Smooth muscle cell (in vitro differentiated cells): ENCODE measurements at regions not wholly inside any gene's neighbourhood (a gene's known extent, or its start where the extent isn't known, plus 50 kb on each side); places are given as distances from the start of the nearest gene placed in this dataset.

ENCODE experiments used
- DNase-seq: peaks from one replicate; lab custom pipeline; 2025; ENCODE audit not compliant: unreplicated experiment; lab: John Stamatoyannopoulos, UW
- H2AFZ ChIP-seq: fragments of 200-600 bp; sonication (generic); 2 replicates; pipeline ENCODE4 v1.6.0; 2016; ENCODE audit warnings: antibody characterized with exemption, low read depth, mild to moderate bottlenecking
- H3F3A ChIP-seq: fragments of 200-600 bp; sonication (generic); 2 replicates; pipeline ENCODE4 v1.6.0; 2017; ENCODE audit warnings: antibody characterized with exemption, low read depth
- H3K27ac ChIP-seq: fragments of 200-600 bp; sonication (generic); 2 replicates; pipeline ENCODE4 v1.5.1; 2016; ENCODE audit warnings: low read depth, mild to moderate bottlenecking
- H3K27me3 ChIP-seq: fragments of 200-600 bp; sonication (generic); 2 replicates; pipeline ENCODE4 v1.6.1; 2016; ENCODE audit warnings: low read depth, mild to moderate bottlenecking
- H3K36me3 ChIP-seq: fragments of 200-600 bp; sonication (generic); 2 replicates; pipeline ENCODE4 v1.5.1; 2016; ENCODE audit warnings: low read depth
- H3K4me1 ChIP-seq: fragments of 200-600 bp; sonication (generic); 2 replicates; pipeline ENCODE4 v1.5.1; 2016; ENCODE audit warnings: low read depth
- H3K4me2 ChIP-seq: fragments of 200-600 bp; sonication (generic); 2 replicates; pipeline ENCODE4 v1.6.0; 2016; ENCODE audit warnings: mild to moderate bottlenecking
- H3K4me3 ChIP-seq: fragments of 200-600 bp; sonication (generic); 2 replicates; pipeline ENCODE4 v1.5.1; 2016; ENCODE audit warnings: mild to moderate bottlenecking
- H3K79me2 ChIP-seq: fragments of 200-600 bp; sonication (generic); 2 replicates; pipeline ENCODE4 v1.6.0; 2016; ENCODE audit warnings: low read depth, mild to moderate bottlenecking
- H3K9ac ChIP-seq: fragments of 200-600 bp; sonication (generic); 2 replicates; pipeline ENCODE4 v1.6.0; 2016; ENCODE audit warnings: low read depth
- H3K9me3 ChIP-seq: fragments of 200-600 bp; sonication (generic); replicated peaks from 2 replicates; pipeline ENCODE4 v1.5.1; 2016; ENCODE audit warnings: low read depth
- H4K20me1 ChIP-seq: fragments of 200-600 bp; sonication (generic); 2 replicates; pipeline ENCODE4 v1.6.0; 2016; ENCODE audit warnings: low read depth
- CTCF ChIP-seq: fragments of 200-600 bp; sonication (generic); IDR thresholded peaks from 2 replicates; pipeline ENCODE4 v1.5.1; 2017; ENCODE audit warnings: borderline replicate concordance, mild to moderate bottlenecking, antibody characterized with exemption; ENCODE audit not compliant: insufficient read depth, poor library complexity, severe bottlenecking
- WGBS: methylation state at CpG from one replicate; pipeline ENCODE4 v1.1.7; 2016; ENCODE audit warnings: low lambda C conversion rate; 5-methylcytosine and 5-hydroxymethylcytosine counted together

GRCh38 chr18:8977166-8977565 is 125.3 kb upstream of the NDUFV2 start:
- DNase-seq: no peak
- H3K36me3 ChIP-seq: no peaks in the 10 kb centered on the region
- no peak overlapping the region for H3K9ac ChIP-seq
- H3K79me2 ChIP-seq: no peaks in the 10 kb centered on the region
- no peak for TF ChIP-seq CTCF
- H3K4me2 ChIP-seq: no peak overlapping the region
- peaks cover 18% of the 10 kb centered on the region for H3K4me1 ChIP-seq
- H3K27ac ChIP-seq: no peak overlapping the region
- H3K27me3 ChIP-seq: no peaks in the 10 kb centered on the region
- no peak overlapping the region for H3K4me3 ChIP-seq
- no peaks in the 10 kb centered on the region for H3K9me3 ChIP-seq
- H3F3A ChIP-seq: no peaks in the 10 kb centered on the region
- no peaks in the 10 kb centered on the region for H4K20me1 ChIP-seq
- H2AFZ ChIP-seq: no peak overlapping the region

- H3K9ac ChIP-seq: no peak overlapping the region
- no peaks in the 10 kb centered on the region for H4K20me1 ChIP-seq
- H3K27me3 ChIP-seq: no peaks in the 10 kb centered on the region
- H2AFZ ChIP-seq: no peak overlapping the region
- H3K4me2 ChIP-seq: no peak overlapping the region
- peaks cover 18% of the 10 kb centered on the region for H3K4me1 ChIP-seq
- DNase-seq: no peak
- H3K27ac ChIP-seq: no peak overlapping the region
- H3F3A ChIP-seq: no peaks in the 10 kb centered on the region
- H3K79me2 ChIP-seq: no peaks in the 10 kb centered on the region
- H3K9me3 ChIP-seq: no peaks in the 10 kb centered on the region
- no peak for TF ChIP-seq CTCF
- H3K4me3 ChIP-seq: no peak overlapping the region
- WGBS: 100% methylated on average over 1 of the region's 1 CpG
- H3K36me3 ChIP-seq: no peaks in the 10 kb centered on the region
Observed at GRCh38 chr18:8977701-8978100, 124.8 kb upstream of the NDUFV2 start.

- H3K9ac ChIP-seq: no peak overlapping the region
- no peak for TF ChIP-seq CTCF
- no peaks in the 10 kb centered on the region for H3K9me3 ChIP-seq
- H3K27ac ChIP-seq: no peak overlapping the region
- peaks cover 18% of the 10 kb centered on the region for H3K4me1 ChIP-seq
- no peaks in the 10 kb centered on the region for H3K27me3 ChIP-seq
- no peaks in the 10 kb centered on the region for H3F3A ChIP-seq
- H3K4me3 ChIP-seq: no peak overlapping the region
- no peak overlapping the region for H2AFZ ChIP-seq
- H3K36me3 ChIP-seq: no peaks in the 10 kb centered on the region
- H3K4me2 ChIP-seq: no peak overlapping the region
- 87% methylated on average over 6 of the region's 6 CpGs for WGBS
- H3K79me2 ChIP-seq: no peaks in the 10 kb centered on the region
- DNase-seq: no peak
- no peaks in the 10 kb centered on the region for H4K20me1 ChIP-seq
Observed at GRCh38 chr18:8978394-8978793, 124.1 kb upstream of the NDUFV2 start.

GRCh38 chr18:8979258-8979988 is 123.1 kb upstream of the NDUFV2 start:
- no peaks in the 10 kb centered on the region for H3F3A ChIP-seq
- no peak overlapping the region for H3K4me2 ChIP-seq
- H3K36me3 ChIP-seq: no peaks in the 10 kb centered on the region
- peaks cover 18% of the 10 kb centered on the region for H3K4me1 ChIP-seq
- DNase-seq: no peak
- H2AFZ ChIP-seq: no peak overlapping the region
- H3K27ac ChIP-seq: no peak overlapping the region
- H3K4me3 ChIP-seq: no peak overlapping the region
- no peak for TF ChIP-seq CTCF
- no peak overlapping the region for H3K9ac ChIP-seq
- no peaks in the 10 kb centered on the region for H3K79me2 ChIP-seq
- no peaks in the 10 kb centered on the region for H4K20me1 ChIP-seq
- WGBS: 83% methylated on average over 3 of the region's 3 CpGs
- no peaks in the 10 kb centered on the region for H3K27me3 ChIP-seq
- no peaks in the 10 kb centered on the region for H3K9me3 ChIP-seq
